KBM-7 (cell line): ENCODE measurements at regions not wholly inside any gene's neighbourhood (a gene's known extent, or its start where the extent isn't known, plus 50 kb on each side); places are given as distances from the start of the nearest gene placed in this dataset.

ENCODE experiments used
- DNase-seq: peaks from one replicate; pipeline ENCODE4 v3.0.0-alpha.2; 2015
- in situ Hi-C: fragments of 300-500 bp; cut with MboI; formaldehyde crosslinking; loops from 2 replicates; pipeline ENCODE4 v1.14.3; 2020; ENCODE audit warnings: low sequenced_read_pairs, low pct_unique_long_range_greater_than_20kb, mixed read lengths

- DNase-seq: no peak
- in situ Hi-C loops: no loop called here
Observed at GRCh38 chr7:54330216-54330800, 211.9 kb upstream of the VSTM2A start.

- in situ Hi-C loops: no loop called here
- no peak for DNase-seq
Observed at GRCh38 chr7:54331311-54331710, 210.9 kb upstream of the VSTM2A start.

- in situ Hi-C loops: no loop called here
- DNase-seq: no peak
Observed at GRCh38 chr7:54332301-54332700, 209.9 kb upstream of the VSTM2A start.

GRCh38 chr7:54333952-54334351, 208.2 kb upstream of the VSTM2A start:
- DNase-seq: no peak
- in situ Hi-C loops: no loop called here

- in situ Hi-C loops: no loop called here
- DNase-seq: no peak
Observed at GRCh38 chr7:54336800-54337199, 205.4 kb upstream of the VSTM2A start.

- in situ Hi-C loops: no loop called here
- DNase-seq: no peak
Observed at GRCh38 chr7:54337466-54337865, 204.7 kb upstream of the VSTM2A start.

GRCh38 chr7:54338319-54338718, 203.9 kb upstream of the VSTM2A start:
- DNase-seq: no peak
- in situ Hi-C loops: no loop called here

GRCh38 chr7:54339073-54339472, 203.1 kb upstream of the VSTM2A start:
- in situ Hi-C loops: no loop called here
- DNase-seq: no peak

- DNase-seq: no peak
- in situ Hi-C loops: no loop called here
Observed at GRCh38 chr7:54342458-54342857, 199.7 kb upstream of the VSTM2A start.

- no peak for DNase-seq
Observed at GRCh38 chr7:54343511-54343910, 198.7 kb upstream of the VSTM2A start.

GRCh38 chr7:54345746-54346145, 196.4 kb upstream of the VSTM2A start:
- in situ Hi-C loops: no loop called here
- DNase-seq: no peak

More at GRCh38 chr7:54343511-54343910, 198.7 kb upstream of the VSTM2A start:
- in situ Hi-C loops: no loop called here

- in situ Hi-C loops: no loop called here
- no peak for DNase-seq
Observed at GRCh38 chr7:54349229-54349628, 192.9 kb upstream of the VSTM2A start.

- peak; percentile 1 for DNase-seq
- in situ Hi-C loops: no loop called here
Observed at GRCh38 chr7:54354436-54354835, 187.7 kb upstream of the VSTM2A start.

GRCh38 chr7:54355842-54356241, 186.3 kb upstream of the VSTM2A start:
- no peak for DNase-seq
- in situ Hi-C loops: no loop called here

GRCh38 chr7:54360075-54360840, 181.9 kb upstream of the VSTM2A start:
- in situ Hi-C loops: no loop called here
- no peak for DNase-seq

GRCh38 chr7:54390565-54390964, 151.6 kb upstream of the VSTM2A start:
- in situ Hi-C loops: no loop called here
- no peak for DNase-seq

- DNase-seq: no peak
- in situ Hi-C loops: no loop called here
Observed at GRCh38 chr7:54392935-54393334, 149.2 kb upstream of the VSTM2A start.

GRCh38 chr7:54394834-54395233, 147.3 kb upstream of the VSTM2A start:
- in situ Hi-C loops: no loop called here
- DNase-seq: peak; percentile 32

GRCh38 chr7:54397836-54398612, 144.2 kb upstream of the VSTM2A start:
- peak; percentile 40 for DNase-seq
- in situ Hi-C loops: no loop called here

GRCh38 chr7:54398863-54399262, 143.3 kb upstream of the VSTM2A start:
- in situ Hi-C loops: no loop called here

More at GRCh38 chr7:54398863-54399262, 143.3 kb upstream of the VSTM2A start:
- no peak for DNase-seq
